Adipocyte (in vitro differentiated cells): ENCODE measurements at regions not wholly inside any gene's neighbourhood (a gene's known extent, or its start where the extent isn't known, plus 50 kb on each side); places are given as distances from the start of the nearest gene placed in this dataset.

Source experiments
- DNase-seq: peaks from one replicate; pipeline ENCODE4 v3.0.0-alpha.2; 2015; ENCODE audit warnings: low read depth
- H3K27me3 ChIP-seq: replicated peaks from 2 replicates; pipeline ENCODE4 v1.7.0; 2013; ENCODE audit warnings: mild to moderate bottlenecking, low read length, moderate library complexity; ENCODE audit not compliant: control insufficient read depth, insufficient read depth
- H3K36me3 ChIP-seq: 2 replicates; pipeline ENCODE4 v1.7.0; 2013; ENCODE audit warnings: low read length, mild to moderate bottlenecking, moderate library complexity; ENCODE audit not compliant: control insufficient read depth, insufficient read depth, severe bottlenecking
- H3K4me1 ChIP-seq: 2 replicates; pipeline ENCODE4 v1.7.0; 2013; ENCODE audit warnings: mild to moderate bottlenecking, low read length, moderate library complexity; ENCODE audit not compliant: control insufficient read depth, insufficient read depth
- H3K4me3 ChIP-seq: 2 replicates; pipeline ENCODE4 v1.7.0; 2013; ENCODE audit warnings: mild to moderate bottlenecking, low read length, moderate library complexity
- H3K9ac ChIP-seq: 2 replicates; pipeline ENCODE4 v1.7.0; 2013; ENCODE audit warnings: mild to moderate bottlenecking, low read length, moderate library complexity
- H3K9me3 ChIP-seq: 2 replicates; pipeline ENCODE4 v1.7.0; 2013; ENCODE audit warnings: mild to moderate bottlenecking, low read length, moderate library complexity; ENCODE audit not compliant: control insufficient read depth

DNA sequence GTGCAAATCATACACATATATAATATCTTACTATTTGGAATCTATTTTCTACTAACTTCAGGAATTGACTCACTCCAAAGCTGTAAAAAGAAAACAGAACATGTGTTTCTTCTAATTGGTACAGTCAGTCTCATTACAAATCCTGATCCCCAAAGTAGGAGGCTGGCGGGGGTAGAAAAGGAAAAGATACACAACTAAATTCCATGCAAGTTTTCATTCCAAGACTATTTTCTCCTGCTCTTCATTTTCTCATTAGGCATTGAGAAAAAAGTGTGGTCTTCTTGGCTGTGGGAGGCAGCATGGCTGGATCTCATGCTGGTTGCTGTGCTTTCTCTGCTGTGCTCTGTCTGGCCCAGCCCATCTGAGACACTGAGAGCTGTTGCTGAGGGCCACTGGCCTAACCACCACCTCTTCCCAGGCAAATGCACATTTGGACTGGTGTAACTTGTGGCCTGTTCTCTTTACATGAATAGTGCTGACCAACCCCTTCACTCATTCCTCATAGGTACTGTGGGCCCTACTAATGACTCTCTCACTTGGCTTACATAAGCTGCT, 1107.5 kb upstream of the B3GALT2 start:
- H3K4me1 ChIP-seq: no peaks in the 10 kb centered on the region
- no peak overlapping the region for H3K4me3 ChIP-seq
- no peaks in the 10 kb centered on the region for H3K27me3 ChIP-seq
- H3K36me3 ChIP-seq: no peaks in the 10 kb centered on the region
- DNase-seq: no peak
- H3K9me3 ChIP-seq: no peaks in the 10 kb centered on the region
- no peak overlapping the region for H3K9ac ChIP-seq

DNA sequence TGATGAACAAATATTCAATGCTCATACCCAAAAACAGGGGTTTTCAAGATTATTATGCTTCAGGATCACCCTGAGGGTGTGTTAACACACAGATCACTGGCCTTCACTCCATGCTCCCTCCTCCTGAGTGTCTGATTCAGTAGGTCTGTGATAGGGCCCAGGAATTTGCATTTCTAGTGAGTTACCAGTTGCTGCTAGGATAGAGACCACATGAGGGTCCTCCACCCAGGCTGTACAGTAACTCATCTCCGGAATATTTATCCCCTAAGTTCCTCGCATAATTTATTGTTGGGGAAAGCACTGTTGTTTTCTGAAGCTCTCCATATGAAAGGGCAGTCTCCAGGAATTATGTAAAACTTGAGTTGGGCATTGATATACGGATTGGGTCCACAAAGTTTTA, 1106.6 kb upstream of the B3GALT2 start:
- Histone ChIP-seq H3K9ac (no peak overlapping the region), H3K9me3 (no peaks in the 10 kb centered on the region), H3K27me3 (no peaks in the 10 kb centered on the region)

DNA sequence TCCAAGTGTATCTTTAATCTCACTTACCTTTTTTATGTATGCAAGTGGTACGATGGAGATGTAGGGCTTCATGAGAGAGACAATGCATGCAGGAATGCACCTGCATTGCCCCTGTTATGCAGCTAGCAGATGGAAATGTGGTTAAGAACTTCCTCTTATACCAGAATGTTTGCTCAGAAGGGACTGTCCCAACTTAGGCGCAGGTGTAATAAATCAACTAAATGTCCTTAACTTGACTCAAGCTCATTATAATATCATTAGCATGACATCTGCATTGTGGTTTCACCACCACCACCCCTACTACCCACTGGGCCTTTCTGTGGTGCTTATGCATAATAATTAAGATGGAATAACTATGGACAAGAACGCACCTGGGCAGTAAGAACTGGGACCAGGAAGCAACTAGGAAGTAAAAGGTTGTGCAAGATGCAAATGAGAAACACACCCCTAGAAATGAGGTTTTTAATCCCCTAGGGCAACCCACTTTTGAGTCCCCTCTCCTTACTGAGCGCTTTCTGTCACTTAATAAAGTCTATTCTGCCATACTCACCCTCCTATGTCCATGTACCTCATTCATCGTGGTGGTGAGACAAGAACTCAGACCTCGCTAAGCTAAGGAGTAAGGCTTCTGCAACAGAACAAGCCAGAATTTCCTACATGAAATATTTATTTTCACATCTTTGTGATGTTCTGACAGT, 1103.3 kb upstream of the B3GALT2 start:
- DNase-seq: no peak
- no peaks in the 10 kb centered on the region for H3K4me1 ChIP-seq
- H3K9me3 ChIP-seq: no peaks in the 10 kb centered on the region
- H3K9ac ChIP-seq: no peak overlapping the region
- no peaks in the 10 kb centered on the region for H3K27me3 ChIP-seq
- H3K36me3 ChIP-seq: no peaks in the 10 kb centered on the region
- H3K4me3 ChIP-seq: no peak overlapping the region

More for the DNA sequence above, 1106.6 kb upstream of the B3GALT2 start:
- no peaks in the 10 kb centered on the region for H3K4me1 ChIP-seq
- DNase-seq: no peak
- no peak overlapping the region for H3K4me3 ChIP-seq
- no peaks in the 10 kb centered on the region for H3K36me3 ChIP-seq

DNA sequence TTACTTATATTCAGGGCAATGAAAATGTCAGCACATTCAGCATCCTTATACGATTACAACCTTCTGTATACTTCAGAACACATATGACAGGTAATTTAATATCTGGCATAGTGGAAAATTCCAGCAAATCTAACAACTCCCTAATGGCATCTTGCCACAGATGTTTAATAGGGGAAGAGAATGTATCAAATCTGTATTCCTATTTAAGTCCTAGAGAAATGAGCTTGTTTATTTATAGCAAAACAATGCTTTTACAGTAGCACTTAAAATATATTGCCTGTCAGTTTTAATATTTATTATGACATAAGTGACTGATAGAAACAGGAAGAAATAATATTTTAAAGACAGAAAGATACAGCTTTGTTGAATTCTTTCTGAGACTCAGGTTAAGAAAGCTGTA, 1101.8 kb upstream of the B3GALT2 start:
- no peak overlapping the region for H3K9ac ChIP-seq
- no peak for DNase-seq
- H3K4me1 ChIP-seq: no peaks in the 10 kb centered on the region
- no peaks in the 10 kb centered on the region for H3K27me3 ChIP-seq
- H3K36me3 ChIP-seq: no peaks in the 10 kb centered on the region
- H3K4me3 ChIP-seq: no peak overlapping the region
- no peaks in the 10 kb centered on the region for H3K9me3 ChIP-seq

DNA sequence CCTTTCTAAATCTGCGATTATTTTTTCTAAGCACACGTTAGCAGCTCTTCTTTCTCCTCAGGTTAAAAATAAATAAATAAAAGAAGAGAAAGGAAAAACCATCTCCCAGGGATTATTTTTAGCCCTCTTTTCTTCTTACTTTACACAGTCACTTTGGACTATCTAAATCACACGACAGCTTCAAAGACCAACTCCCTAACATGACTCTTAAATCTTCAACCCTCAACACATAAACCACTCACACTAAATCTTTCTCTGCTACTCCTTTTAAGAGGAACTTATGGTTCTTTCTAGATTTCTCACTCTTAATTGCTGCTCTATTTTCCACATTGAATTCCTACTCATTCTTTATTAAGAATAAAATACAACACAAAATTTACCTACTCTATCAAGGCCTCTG, 1095.0 kb upstream of the B3GALT2 start:
- Histone ChIP-seq H3K27me3 (no peaks in the 10 kb centered on the region), H3K4me3 (no peak overlapping the region), H3K36me3 (no peaks in the 10 kb centered on the region), H3K9ac (no peak overlapping the region), H3K9me3 (no peaks in the 10 kb centered on the region), H3K4me1 (no peaks in the 10 kb centered on the region)
- DNase-seq: no peak

DNA sequence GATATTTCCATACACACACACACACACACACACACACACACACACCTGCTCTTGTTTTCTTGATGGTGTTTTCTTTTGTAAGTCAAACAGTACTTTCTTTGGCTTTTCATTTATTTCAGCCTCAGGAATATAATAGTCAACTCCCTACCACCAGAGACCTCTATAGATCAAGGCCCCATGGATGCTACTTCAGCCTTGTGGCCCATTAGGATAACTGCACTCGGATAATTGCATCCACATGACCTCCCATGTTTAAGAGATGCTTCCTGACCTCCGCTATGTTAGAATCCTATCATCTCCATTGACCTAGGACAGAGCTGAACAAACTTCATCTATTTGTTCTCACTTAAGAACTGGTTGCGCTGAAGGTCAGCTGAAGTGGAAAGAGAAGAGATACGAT, 1094.0 kb upstream of the B3GALT2 start:
- Histone ChIP-seq H3K4me1 (no peaks in the 10 kb centered on the region), H3K9me3 (no peaks in the 10 kb centered on the region), H3K27me3 (no peaks in the 10 kb centered on the region), H3K36me3 (no peaks in the 10 kb centered on the region), H3K9ac (no peak overlapping the region), H3K4me3 (no peak overlapping the region)
- DNase-seq: no peak

DNA sequence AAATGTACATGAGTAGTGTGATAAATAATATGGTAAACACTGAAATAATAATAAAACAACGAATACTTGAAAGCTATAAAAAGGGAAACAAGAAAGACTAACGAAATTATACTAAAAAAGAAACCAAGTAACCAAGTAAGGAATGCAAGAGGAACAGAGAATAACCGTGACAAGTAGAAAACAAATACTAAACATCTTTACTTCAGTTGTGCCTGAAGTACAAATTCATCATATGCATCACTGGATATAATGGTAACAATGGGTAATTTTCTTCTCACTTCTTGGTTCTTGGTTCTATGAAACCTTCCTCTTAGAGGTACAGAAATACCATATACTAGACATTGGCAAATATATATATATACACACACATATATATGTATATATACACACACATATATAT, 1093.6 kb upstream of the B3GALT2 start:
- DNase-seq: no peak
- H3K9me3 ChIP-seq: no peaks in the 10 kb centered on the region
- no peak overlapping the region for H3K9ac ChIP-seq
- no peaks in the 10 kb centered on the region for H3K4me1 ChIP-seq
- no peaks in the 10 kb centered on the region for H3K36me3 ChIP-seq
- no peaks in the 10 kb centered on the region for H3K27me3 ChIP-seq
- no peak overlapping the region for H3K4me3 ChIP-seq

DNA sequence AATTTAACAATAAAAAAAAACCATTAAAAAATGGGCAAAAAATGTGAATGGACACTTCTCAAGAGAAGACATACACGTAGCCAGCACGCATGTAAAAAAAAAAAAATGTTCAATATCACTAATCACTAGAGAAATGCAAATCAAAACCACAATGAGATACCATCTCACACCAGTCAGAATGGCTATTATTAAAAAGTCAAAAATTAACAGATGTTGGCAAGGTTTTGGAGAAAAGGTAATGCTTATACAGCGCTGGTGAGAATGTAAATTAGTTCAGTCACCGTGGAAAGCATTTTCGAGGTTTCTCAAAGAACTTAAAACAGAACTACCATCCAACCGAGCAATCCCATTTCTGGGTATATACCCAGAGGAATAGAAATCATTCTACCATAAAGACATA, 1091.5 kb upstream of the B3GALT2 start:
- H3K27me3 ChIP-seq: no peaks in the 10 kb centered on the region
- no peaks in the 10 kb centered on the region for H3K4me1 ChIP-seq
- no peak overlapping the region for H3K9ac ChIP-seq
- no peaks in the 10 kb centered on the region for H3K9me3 ChIP-seq
- DNase-seq: no peak
- H3K36me3 ChIP-seq: no peaks in the 10 kb centered on the region
- H3K4me3 ChIP-seq: no peak overlapping the region

DNA sequence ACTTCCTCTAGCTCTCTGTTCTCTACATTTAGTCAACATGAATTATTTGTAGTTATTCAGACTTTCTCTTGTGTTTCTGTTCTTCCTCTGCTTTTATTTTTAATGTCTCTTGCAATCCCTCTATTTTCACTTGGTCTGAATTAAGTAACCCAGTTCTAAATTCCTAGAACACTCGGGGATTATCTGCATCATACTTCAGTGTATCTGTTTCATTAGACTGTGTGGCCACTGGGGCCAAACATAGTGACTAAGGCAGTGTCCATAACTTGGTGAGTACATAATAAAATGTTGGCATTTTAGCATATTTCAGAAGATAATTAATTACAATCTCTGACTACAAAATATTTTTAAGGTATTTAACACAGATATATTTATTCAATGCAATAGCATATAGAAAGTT, 1087.2 kb upstream of the B3GALT2 start:
- Histone ChIP-seq H3K9me3 (no peaks in the 10 kb centered on the region), H3K4me3 (no peak overlapping the region), H3K4me1 (no peaks in the 10 kb centered on the region), H3K36me3 (no peaks in the 10 kb centered on the region), H3K27me3 (no peaks in the 10 kb centered on the region), H3K9ac (no peak overlapping the region)
- peak; percentile 44 for DNase-seq

DNA sequence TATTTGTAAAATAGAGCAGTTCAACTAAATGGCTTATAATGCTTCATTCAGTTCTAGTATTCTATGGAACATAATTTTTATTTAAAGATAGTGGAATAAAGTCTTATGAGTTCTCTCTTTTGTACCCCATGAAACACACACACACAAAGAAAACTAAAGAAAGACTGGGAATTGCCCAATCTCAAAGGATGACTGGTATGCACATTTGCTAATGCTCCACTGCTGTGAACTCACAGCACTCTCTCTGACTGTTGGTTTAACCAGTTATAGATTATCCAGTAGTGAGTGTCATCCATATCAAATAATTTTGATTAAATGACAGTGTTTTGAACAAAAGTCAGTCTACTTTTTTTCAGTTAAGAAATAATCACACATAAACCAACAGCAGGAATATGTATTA, 1082.4 kb upstream of the B3GALT2 start:
- no peaks in the 10 kb centered on the region for H3K27me3 ChIP-seq
- peak; percentile 79 for DNase-seq

DNA sequence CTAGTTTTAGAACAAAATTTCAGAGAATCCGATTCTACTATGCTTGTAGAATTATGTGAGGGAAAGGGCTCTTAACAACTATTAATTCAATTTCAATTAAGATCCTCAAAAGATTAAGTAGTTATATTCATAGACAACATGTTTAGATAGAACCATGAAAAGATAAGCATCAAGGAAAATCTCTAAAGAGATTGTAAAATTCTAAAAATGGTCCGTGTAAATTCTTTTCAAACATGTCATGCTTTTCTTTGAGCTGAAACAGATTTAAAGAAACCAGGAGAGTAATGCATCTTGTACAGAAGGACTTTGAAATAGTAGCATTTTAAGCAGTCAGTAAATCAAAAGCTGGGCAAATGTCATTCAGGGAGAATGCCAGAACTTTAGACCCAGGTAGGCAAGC, 1080.6 kb upstream of the B3GALT2 start:
- H3K9ac ChIP-seq: no peak overlapping the region
- no peak overlapping the region for H3K4me3 ChIP-seq
- DNase-seq: no peak
- no peaks in the 10 kb centered on the region for H3K27me3 ChIP-seq
- H3K36me3 ChIP-seq: no peaks in the 10 kb centered on the region
- no peaks in the 10 kb centered on the region for H3K9me3 ChIP-seq
- no peaks in the 10 kb centered on the region for H3K4me1 ChIP-seq

More for the DNA sequence above, 1082.4 kb upstream of the B3GALT2 start:
- no peaks in the 10 kb centered on the region for H3K36me3 ChIP-seq
- no peak overlapping the region for H3K9ac ChIP-seq
- H3K4me3 ChIP-seq: no peak overlapping the region
- H3K4me1 ChIP-seq: no peaks in the 10 kb centered on the region
- no peaks in the 10 kb centered on the region for H3K9me3 ChIP-seq

DNA sequence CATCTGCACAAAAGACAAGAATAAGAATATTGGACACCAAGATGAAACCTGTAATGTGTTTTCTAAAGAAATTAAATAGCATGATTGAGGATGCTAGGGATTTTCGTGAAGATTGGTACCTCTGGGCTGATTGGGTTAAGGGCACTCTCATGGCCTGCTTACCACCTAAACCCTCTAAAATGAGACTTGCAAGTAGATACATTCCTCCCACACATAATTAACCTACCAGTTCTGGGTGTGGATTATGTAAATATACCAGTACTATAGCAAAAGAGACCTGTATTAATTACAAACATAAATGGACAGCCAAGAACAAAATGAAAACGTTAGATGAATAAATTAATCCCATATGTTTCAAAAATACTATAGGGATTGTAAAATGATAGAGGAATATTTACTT, 1069.6 kb upstream of the B3GALT2 start:
- Histone ChIP-seq H3K4me1 (no peaks in the 10 kb centered on the region), H3K36me3 (no peaks in the 10 kb centered on the region), H3K9ac (no peak overlapping the region), H3K27me3 (no peaks in the 10 kb centered on the region), H3K9me3 (no peaks in the 10 kb centered on the region), H3K4me3 (no peak overlapping the region)
- DNase-seq: no peak
